Colonic mucosa (tissue), 4 donors: ENCODE measurements at regions not wholly inside any gene's neighbourhood (a gene's known extent, or its start where the extent isn't known, plus 50 kb on each side); places are given as distances from the start of the nearest gene placed in this dataset.

ENCODE experiments used
- DNase-seq: peaks from one replicate; pipeline ENCODE4 v3.0.0-alpha.2; 2020
- H3K27ac ChIP-seq: fragments of 200-600 bp; one replicate; pipeline ENCODE4 v1.8.0; 2021
- H3K27me3 ChIP-seq: fragments of 200-600 bp; one replicate; pipeline ENCODE4 v1.8.0; 2021
- H3K36me3 ChIP-seq: fragments of 200-600 bp; one replicate; pipeline ENCODE4 v1.8.0; 2021
- H3K4me1 ChIP-seq: fragments of 200-600 bp; one replicate; pipeline ENCODE4 v1.8.0; 2021; ENCODE audit warnings: mild to moderate bottlenecking
- H3K4me3 ChIP-seq: fragments of 200-600 bp; one replicate; pipeline ENCODE4 v1.8.0; 2021
- H3K9ac ChIP-seq, 2 donors: one replicate each; pipeline ENCODE4 v1.7.0; 2013; ENCODE audit warnings: control low read depth in 2 of 2, low read depth in 2 of 2, low read length in 2 of 2
- H3K9me3 ChIP-seq: fragments of 200-600 bp; one replicate; pipeline ENCODE4 v1.8.0; 2021
- CTCF ChIP-seq: fragments of 200-600 bp; IDR thresholded peaks from one replicate; pipeline ENCODE4 v1.8.0; 2022; ENCODE audit warnings: antibody characterized with exemption, mild to moderate bottlenecking
- intact Hi-C: fragments of 100-400 bp; cut with DNase I; formaldehyde crosslinking; loops from one replicate; pipeline ENCODE4 v1.14.1; 2022
- donor health status: healthy.
- donor health status: DM: no; HTN: no; CAD: no.
- donor health status: DM: no; HTN: no; CAD: no.

- Histone ChIP-seq H3K9ac (no peak overlapping the region), H3K27me3 (peaks cover 26% of the 10 kb centered on the region), H3K27ac (no peak overlapping the region), H3K4me1 (no peaks in the 10 kb centered on the region), H3K9me3 (no peaks in the 10 kb centered on the region), H3K36me3 (no peaks in the 10 kb centered on the region), H3K4me3 (no peak overlapping the region)
- intact Hi-C loops = no loop called here
- no peak for DNase-seq
- TF ChIP-seq CTCF = no peak
Measured at GRCh38 chr5:1665803-1666202, 133.8 kb downstream of the MRPL36 start.

GRCh38 chr5:1665231-1665630, 134.4 kb downstream of the MRPL36 start:
- Histone ChIP-seq H3K27me3 (peaks cover 26% of the 10 kb centered on the region), H3K27ac (no peak overlapping the region), H3K9me3 (no peaks in the 10 kb centered on the region), H3K4me3 (no peak overlapping the region), H3K36me3 (no peaks in the 10 kb centered on the region), H3K9ac (no peak overlapping the region), H3K4me1 (no peaks in the 10 kb centered on the region)
- peak; percentile 9 for DNase-seq
- intact Hi-C loops = no loop called here
- TF ChIP-seq CTCF = no peak

- DNase-seq = peak; percentile 11
- Histone ChIP-seq H3K9ac (no peak overlapping the region), H3K4me3 (no peak overlapping the region), H3K27ac (no peak overlapping the region), H3K4me1 (no peaks in the 10 kb centered on the region), H3K36me3 (no peaks in the 10 kb centered on the region), H3K27me3 (peaks cover 19% of the 10 kb centered on the region), H3K9me3 (no peaks in the 10 kb centered on the region)
- no peak for TF ChIP-seq CTCF
- intact Hi-C loops = no loop called here
Measured at GRCh38 chr5:1663186-1663585, 136.5 kb downstream of the MRPL36 start.

GRCh38 chr5:1662559-1663085, 137.0 kb downstream of the MRPL36 start:
- no peak for TF ChIP-seq CTCF
- intact Hi-C loops = no loop called here
- H3K4me1 ChIP-seq = no peaks in the 10 kb centered on the region
- no peaks in the 10 kb centered on the region for H3K36me3 ChIP-seq
- no peaks in the 10 kb centered on the region for H3K9me3 ChIP-seq
- no peak for DNase-seq
- H3K9ac ChIP-seq = no peak overlapping the region
- no peak overlapping the region for H3K27ac ChIP-seq
- H3K27me3 ChIP-seq = peaks cover 18% of the 10 kb centered on the region
- no peak overlapping the region for H3K4me3 ChIP-seq

GRCh38 chr5:1661831-1662558, 137.6 kb downstream of the MRPL36 start:
- DNase-seq = no peak
- H3K4me3 ChIP-seq = no peak overlapping the region
- no peak for TF ChIP-seq CTCF
- no peaks in the 10 kb centered on the region for H3K4me1 ChIP-seq
- H3K27me3 ChIP-seq = peaks cover 14% of the 10 kb centered on the region
- H3K27ac ChIP-seq = no peak overlapping the region
- H3K9ac ChIP-seq = no peak overlapping the region
- no peaks in the 10 kb centered on the region for H3K9me3 ChIP-seq
- no peaks in the 10 kb centered on the region for H3K36me3 ChIP-seq
- intact Hi-C loops = no loop called here
